ENCODE measurements at regions not wholly inside any gene's neighbourhood (a gene's known extent, or its start where the extent isn't known, plus 50 kb on each side); places are given as distances from the start of the nearest gene placed in this dataset.

- no peak for TF ChIP-seq CTCF (IDR thresholded peaks at IDR 0.05)
- H3K9me3 ChIP-seq = no peaks in the 10 kb centered on the region
- H3K27me3 ChIP-seq (replicated peaks; ENCODE audit: insufficient read depth) = no peaks in the 10 kb centered on the region
- no peak overlapping the region for H3K4me3 ChIP-seq
- H3K36me3 ChIP-seq = no peaks in the 10 kb centered on the region
- DNase-seq (ENCODE audit: low spot score) (no peak), ATAC-seq (ENCODE audit: insufficient number of reproducible peaks, low FRiP score, low read depth) (no peak)
- H3K27ac ChIP-seq = no peak overlapping the region
- no peaks in the 10 kb centered on the region for H3K4me1 ChIP-seq (ENCODE audit: control insufficient read depth in 1 of 2, low read depth in 2 of 2)
Observed at GRCh38 chr1:36711480-36711879, 228.8 kb upstream of the CSF3R start.

GRCh38 chr1:36710951-36711350 is 228.2 kb upstream of the CSF3R start:
- Histone ChIP-seq H3K9me3 (no peaks in the 10 kb centered on the region), H3K4me1 (ENCODE audit: control insufficient read depth in 1 of 2, low read depth in 2 of 2) (no peaks in the 10 kb centered on the region), H3K27me3 (replicated peaks; ENCODE audit: insufficient read depth) (no peaks in the 10 kb centered on the region), H3K4me3 (no peak overlapping the region), H3K27ac (no peak overlapping the region), H3K36me3 (no peaks in the 10 kb centered on the region)
- DNase-seq (ENCODE audit: low spot score) = no peak
- ATAC-seq (ENCODE audit: insufficient number of reproducible peaks, low FRiP score, low read depth) = no peak
- no peak for TF ChIP-seq CTCF (IDR thresholded peaks at IDR 0.05)

- H3K27me3 ChIP-seq (replicated peaks; ENCODE audit: insufficient read depth) = no peaks in the 10 kb centered on the region
Observed at GRCh38 chr1:36709869-36710481, 227.3 kb upstream of the CSF3R start.

GRCh38 chr1:36708587-36708986 is 225.9 kb upstream of the CSF3R start:
- Histone ChIP-seq H3K9me3 (no peaks in the 10 kb centered on the region), H3K36me3 (no peaks in the 10 kb centered on the region), H3K4me3 (no peak overlapping the region), H3K4me1 (ENCODE audit: control insufficient read depth in 1 of 2, low read depth in 2 of 2) (no peaks in the 10 kb centered on the region), H3K27me3 (replicated peaks; ENCODE audit: insufficient read depth) (no peaks in the 10 kb centered on the region), H3K27ac (no peak overlapping the region)
- no peak for DNase-seq (ENCODE audit: low spot score)
- no peak for TF ChIP-seq CTCF (IDR thresholded peaks at IDR 0.05)
- ATAC-seq (ENCODE audit: insufficient number of reproducible peaks, low FRiP score, low read depth) = no peak

More at GRCh38 chr1:36709869-36710481, 227.3 kb upstream of the CSF3R start:
- no peak for TF ChIP-seq CTCF (IDR thresholded peaks at IDR 0.05)
- no peak overlapping the region for H3K4me3 ChIP-seq
- no peaks in the 10 kb centered on the region for H3K4me1 ChIP-seq (ENCODE audit: control insufficient read depth in 1 of 2, low read depth in 2 of 2)
- no peaks in the 10 kb centered on the region for H3K9me3 ChIP-seq
- no peak overlapping the region for H3K27ac ChIP-seq
- DNase-seq (ENCODE audit: low spot score) (no peak), ATAC-seq (ENCODE audit: insufficient number of reproducible peaks, low FRiP score, low read depth) (no peak)
- no peaks in the 10 kb centered on the region for H3K36me3 ChIP-seq

- Histone ChIP-seq H3K4me3 (no peak overlapping the region), H3K36me3 (no peaks in the 10 kb centered on the region), H3K27me3 (replicated peaks; ENCODE audit: insufficient read depth) (no peaks in the 10 kb centered on the region), H3K9me3 (no peaks in the 10 kb centered on the region), H3K4me1 (ENCODE audit: control insufficient read depth in 1 of 2, low read depth in 2 of 2) (no peaks in the 10 kb centered on the region), H3K27ac (no peak overlapping the region)
- no peak for ATAC-seq (ENCODE audit: insufficient number of reproducible peaks, low FRiP score, low read depth)
- TF ChIP-seq CTCF (IDR thresholded peaks at IDR 0.05) = no peak
- DNase-seq (ENCODE audit: low spot score) = no peak
Observed at GRCh38 chr1:36707221-36707620, 224.5 kb upstream of the CSF3R start.

Measured in thoracic aorta (tissue), 2 donors.